NOMO-1 treated with dmso at 0.1 percent for 144 hours (cell line): ENCODE measurements at regions not wholly inside any gene's neighbourhood (a gene's known extent, or its start where the extent isn't known, plus 50 kb on each side); places are given as distances from the start of the nearest gene placed in this dataset.
A peak's percentile ranks its signal among the peaks of the same experiment; 100 is the strongest.

Experiments used
- DNase-seq: peaks from one replicate; lab custom pipeline; 2025; ENCODE audit not compliant: unreplicated experiment; lab: John Stamatoyannopoulos, UW

DNA sequence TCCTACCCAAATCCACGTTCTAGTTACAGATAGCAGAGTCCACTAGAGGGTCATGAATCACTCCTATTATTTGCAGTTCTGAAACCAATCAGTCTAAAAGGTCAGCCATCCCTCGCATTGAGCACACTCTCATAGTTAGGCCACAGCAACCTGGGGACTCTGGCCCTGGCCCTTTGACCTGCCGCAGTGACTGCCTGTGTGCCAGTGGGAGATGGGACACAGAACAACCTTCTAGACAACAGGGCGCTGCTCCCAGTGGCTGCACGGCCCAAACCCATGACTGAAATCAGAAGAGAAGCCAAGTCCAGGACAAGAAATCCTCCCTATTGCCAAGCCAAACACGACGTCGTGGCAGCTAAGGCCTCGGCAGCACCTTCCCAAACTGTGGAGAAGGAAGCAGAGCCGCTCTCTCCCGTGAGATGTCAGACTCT, 158.5 kb downstream of the HERPUD2 start:
- no peak for DNase-seq

DNA sequence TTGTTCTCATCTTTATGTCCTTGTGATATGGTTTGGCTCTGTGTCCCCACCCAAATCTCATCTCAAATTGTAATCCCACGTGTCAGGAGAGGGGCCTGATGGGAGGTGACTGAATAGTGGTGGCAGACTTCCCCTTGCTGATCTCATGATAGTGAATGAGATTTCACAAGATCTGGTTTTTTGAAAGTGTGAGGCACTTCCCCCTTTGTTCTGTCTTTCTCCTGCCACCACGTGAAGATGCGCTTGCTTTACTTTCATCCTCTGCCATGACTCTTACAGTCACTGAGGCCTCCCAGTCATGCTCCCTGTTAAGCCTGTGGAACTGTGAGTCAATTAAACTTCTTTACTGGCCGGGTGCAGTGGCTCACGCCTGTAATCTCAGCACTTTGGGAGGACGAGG, 161.0 kb downstream of the HERPUD2 start:
- peak; percentile 23 for DNase-seq

DNA sequence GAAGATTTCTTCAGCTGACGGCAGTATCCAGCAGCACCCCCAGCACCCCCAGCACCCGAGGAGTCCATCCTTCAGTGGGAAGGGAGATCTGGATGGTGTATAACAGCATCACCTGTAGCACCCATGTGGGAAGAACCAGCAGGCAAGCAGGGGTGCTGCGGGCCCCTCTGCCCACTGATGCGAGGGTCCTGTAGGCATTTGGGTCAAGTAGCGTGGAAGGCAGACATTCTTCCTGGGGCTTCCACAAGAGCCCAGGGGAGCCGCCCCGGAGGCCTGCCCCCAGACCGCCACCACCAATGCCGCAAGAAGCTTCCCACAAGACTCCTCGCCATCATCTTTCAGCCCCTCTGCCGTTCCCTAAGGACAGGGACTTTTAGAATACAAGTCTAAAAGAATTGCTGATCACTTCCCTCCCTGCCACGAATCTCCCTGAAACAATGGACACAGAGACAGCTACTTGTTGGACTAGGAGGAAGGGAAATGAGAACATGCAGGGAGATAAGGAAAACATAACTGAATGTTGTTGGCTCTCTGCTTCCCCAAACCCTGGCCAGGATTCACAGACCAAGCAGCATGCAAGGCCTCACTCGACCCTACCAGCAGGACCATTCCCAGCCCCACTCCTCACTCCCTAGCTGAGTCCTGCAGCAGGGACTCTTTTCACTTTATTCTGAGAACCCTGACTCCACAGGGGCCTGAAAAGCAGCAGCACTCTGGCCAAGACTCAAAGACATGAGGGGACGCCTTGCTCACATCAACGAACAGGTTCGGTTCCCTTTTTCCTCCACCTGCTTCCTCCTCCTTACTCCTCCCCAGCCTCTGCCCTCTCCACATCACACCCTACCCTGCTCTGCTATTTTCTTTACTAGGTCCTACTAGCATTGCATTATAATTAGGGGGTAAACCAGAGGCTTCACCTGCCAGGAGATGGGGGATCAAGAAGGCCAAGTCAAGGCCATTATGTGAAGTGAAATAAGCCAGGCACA, 164.5 kb downstream of the HERPUD2 start:
- DNase-seq: no peak

DNA sequence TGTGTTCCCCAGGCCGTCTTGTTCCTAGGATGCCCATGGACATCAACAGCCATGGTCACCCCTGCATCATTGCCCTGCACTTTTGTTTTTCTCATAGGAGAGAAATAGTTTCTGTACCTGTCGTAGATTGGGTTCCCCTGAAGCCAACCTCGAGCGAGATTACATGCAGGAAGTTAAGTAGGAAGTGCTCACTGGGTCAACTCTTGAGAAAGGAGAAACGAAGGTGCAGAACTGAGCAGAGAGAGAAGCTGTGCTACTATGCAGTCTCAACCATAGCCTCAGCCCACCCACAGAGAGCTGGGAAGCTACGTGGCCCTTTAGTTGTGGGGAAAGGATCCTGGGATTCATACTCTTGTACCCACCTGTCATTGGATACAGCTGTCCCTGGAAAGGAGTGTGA, 165.2 kb downstream of the HERPUD2 start:
- no peak for DNase-seq

DNA sequence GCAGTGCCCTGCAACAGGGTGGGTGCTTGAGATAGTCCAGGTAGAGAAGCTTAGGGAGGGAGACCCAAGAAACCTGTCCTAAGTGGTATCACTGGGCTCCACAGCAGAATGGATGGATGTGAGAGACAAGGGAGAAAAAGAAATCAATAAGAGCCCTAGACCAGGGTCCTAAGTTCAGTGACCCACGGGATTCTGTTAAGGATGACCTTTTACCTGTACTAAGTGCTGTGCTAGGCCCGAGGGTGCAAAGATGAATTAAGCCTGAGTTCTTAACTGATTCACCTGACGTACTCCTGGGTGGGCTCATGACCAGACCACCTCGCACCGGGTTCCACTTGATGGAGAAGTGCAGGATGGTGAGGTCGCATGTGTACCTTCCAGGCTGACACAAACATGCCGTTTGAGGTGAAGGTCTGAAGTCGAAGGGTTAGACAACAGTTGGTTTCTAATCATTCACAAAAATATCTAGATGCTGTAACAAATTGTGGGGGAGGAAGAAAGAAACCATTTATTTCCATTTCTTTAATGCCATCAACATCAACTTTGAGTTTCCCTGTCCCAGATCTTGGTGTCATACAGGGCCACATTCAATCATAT, 166.5 kb downstream of the HERPUD2 start:
- no peak for DNase-seq

DNA sequence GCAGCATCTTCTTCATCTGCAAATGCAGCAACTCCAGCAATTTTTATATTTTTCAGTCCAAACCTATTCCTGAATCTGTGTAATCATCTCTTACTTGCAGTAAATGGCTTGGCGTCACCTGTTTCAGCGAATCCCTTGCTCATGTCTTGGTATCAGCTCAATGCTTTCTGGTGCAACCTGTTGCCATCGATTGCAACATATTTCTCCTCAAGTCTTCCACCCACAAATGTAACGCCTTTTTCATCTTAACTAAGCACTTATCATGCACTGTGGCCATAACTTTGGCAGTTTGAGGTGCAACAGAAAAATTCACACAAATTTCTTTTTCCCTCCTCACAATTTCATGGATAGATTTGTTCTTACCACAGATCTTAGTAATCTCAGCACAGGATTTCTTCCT, 168.3 kb downstream of the HERPUD2 start:
- DNase-seq: no peak

DNA sequence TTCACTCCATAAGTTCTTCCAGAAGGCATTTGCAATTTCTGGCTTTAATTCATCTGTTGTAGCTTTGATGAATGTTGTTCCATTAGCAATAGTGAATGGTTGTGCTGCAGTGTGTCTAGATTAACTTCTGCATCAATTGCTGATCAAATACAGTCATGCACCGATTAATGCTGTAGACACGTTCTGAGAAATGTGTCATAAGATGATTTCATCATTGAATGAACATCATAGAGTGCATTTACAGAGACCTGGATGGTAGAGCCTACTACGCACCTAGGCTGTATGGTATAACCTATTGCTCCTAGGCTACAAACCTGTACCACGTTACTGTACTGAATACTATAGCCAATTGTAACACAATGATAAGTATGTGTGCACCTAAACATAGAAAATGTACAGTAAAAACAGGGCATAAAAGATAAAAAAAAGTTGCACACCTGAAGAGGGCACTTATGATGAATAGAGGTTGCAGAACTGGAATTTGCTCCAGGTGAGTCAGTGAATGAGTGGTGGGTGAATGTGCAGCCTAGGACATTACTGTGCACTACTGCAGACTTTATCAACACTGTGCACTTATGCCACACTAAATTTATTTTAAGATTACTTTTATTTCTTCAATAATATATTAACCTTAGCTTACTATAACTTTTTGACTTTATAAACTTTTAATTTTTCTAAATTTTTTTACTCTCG, 170.7 kb downstream of the HERPUD2 start:
- DNase-seq: no peak

DNA sequence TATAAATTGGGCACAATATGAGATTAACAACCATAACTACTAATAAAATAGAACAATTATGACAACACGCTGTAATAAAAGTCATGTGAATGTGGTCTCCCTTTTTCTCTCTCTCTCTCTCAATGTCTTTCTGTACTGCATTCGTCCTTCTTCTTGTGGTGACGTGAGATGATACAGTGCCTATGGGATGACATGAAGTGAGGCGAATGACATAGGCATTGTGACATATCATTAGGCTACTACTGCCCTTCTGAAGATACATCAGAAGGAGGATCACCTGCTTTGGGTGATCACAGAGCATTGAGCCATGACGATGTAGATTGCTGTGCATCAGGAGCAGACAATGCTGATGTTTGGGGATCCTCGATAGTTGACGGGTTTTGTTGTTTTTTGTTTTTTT, 171.6 kb downstream of the HERPUD2 start:
- DNase-seq: no peak

DNA sequence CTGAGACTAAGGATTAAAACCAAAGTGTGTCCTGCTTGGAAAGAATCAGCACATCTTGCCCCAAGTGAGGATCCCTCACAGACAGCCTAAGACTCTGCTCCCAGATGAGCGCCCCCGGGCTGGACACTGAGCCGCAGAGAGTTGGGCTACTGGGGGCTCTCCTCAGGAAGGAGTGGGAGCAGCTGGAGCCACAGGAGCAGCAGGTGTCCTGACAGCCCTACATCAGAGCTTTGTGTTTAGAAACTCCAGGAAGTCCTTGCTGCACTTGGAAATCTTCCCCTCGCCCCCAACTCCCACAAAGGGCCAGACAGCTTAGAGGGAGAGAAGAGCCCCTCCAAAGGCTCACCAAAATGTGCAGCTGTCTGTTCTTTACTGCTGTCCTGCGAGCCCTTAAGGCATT, 172.2 kb downstream of the HERPUD2 start:
- DNase-seq: no peak

DNA sequence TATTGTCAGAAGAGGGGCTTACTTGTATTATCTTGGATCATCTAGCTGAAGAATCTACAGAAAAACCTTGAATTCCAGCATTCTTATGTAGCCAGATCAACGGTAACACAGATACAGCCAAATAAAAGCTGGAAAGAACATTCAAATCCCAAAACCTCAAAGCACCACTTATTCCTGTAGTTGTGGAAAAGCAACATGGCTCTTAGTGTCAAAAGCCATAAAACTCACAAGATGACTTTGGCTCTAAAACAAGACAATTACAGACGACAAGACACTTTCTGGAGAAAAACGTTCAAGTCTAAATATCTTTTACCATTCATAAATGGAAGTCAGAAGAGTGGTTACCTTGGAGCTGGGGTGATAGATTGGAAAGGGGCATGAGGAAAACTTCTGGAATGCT, 173.0 kb downstream of the HERPUD2 start:
- no peak for DNase-seq

DNA sequence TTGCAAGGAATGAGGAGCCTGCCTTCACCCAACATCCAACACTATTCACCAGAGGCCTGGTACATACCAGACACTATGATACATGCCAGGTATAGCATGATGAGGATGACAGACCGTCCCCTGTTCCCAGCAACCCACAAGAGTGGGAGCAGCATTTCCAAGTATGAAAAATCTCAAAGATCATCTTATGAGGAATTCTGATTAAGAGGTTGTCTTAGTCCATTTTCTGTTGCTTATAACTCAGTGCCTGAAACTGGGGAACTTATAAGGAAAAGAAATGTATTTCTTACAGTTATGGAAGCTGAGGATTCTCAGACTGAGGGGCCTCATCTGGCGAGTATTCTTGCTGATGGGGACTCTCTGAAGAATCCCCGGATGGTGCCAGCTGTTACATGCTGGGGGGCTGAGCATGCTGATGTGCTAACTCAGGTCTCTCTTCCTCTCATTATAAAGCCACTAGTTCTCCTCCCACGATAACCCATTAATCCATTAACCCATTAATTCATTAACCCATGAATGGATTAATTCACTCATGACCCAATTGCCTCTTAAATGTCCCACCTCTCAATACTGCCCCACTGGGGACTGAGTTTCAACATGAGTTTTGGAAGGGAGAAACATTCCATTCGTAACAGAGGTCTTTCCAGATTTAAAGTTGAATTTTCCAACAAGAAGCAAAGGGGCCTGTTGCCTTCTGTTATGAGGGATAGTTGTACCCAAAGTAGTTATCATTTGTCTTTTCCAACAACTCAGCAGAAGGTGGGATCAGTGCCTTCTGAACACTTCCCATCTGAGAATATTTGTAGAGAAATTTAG, 173.9 kb downstream of the HERPUD2 start:
- no peak for DNase-seq

DNA sequence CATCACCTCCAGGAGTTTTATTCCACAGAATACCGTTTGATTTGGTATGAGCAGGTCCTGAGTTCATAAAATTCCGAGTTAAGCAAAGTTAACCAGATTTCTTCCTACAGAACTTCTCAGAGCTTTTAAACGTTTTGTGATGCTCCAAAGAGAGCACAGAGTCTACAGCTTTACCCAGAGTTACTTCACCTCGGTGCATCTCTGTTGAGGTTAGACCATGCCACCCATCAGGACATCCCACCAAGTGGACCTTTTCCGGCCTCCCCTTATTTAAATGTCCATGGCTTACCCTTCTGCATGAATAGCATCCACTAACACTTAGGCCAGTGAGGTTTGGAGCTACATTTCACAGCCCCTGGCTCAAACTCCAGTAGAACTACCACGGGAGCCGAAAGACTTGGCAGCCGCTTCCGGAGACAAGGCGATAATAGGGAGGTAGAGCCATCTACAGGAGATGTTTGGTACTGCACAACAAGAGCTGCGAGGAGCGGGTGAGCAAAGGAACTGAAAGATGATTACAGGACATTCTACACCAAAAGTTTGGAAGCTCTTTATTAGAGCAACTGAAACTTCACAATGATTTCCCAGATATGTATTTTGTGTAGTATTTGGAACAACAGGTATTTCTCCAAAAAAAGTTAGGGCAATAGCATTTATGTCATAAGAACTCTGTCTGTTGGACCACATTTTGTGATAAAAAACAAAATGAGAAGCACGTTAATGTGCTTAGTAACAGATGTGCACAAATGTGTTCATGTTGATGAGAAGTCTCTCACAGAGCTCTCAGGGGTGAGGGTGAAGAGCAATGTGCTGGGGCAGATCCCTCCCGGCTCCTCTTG, 174.7 kb downstream of the HERPUD2 start:
- DNase-seq: peak; percentile 45

DNA sequence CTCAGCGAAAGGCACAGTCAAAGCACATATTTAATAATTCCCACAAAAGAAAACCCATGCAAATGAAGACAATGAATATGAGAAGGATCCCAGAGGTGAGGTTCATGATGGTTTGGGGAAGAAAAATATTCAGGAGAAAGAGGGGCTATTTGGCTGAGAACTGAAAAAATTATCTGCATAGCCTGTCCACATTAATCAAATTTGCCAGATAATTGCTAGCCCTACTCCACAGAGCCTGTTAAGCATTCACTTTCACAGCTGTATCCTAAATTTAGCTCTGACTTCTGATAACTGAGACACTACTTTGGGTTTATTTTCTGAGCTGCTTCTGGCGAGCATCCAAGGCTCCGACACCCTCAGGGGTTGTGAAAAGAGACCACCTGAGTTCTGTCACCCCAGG, 176.2 kb downstream of the HERPUD2 start:
- DNase-seq: no peak

DNA sequence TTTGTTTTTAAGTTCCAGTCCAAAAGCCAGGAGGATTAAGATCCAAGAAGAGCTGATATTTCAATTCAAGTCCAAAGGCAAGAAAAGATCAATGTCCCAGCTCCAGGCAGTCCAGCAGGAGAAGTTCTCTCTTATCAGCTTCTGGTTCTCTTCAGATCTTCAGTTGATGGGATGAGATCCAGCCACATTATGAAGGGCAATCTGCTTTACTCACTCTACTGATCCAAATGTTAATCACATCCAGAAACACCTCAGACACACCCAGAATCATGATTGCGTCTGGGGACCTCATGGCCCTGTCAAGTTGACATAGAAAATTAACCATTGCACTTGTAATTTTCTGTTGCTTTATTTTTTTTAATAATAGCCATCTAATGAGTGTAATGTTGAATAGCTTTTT, 178.4 kb downstream of the HERPUD2 start:
- DNase-seq: no peak

DNA sequence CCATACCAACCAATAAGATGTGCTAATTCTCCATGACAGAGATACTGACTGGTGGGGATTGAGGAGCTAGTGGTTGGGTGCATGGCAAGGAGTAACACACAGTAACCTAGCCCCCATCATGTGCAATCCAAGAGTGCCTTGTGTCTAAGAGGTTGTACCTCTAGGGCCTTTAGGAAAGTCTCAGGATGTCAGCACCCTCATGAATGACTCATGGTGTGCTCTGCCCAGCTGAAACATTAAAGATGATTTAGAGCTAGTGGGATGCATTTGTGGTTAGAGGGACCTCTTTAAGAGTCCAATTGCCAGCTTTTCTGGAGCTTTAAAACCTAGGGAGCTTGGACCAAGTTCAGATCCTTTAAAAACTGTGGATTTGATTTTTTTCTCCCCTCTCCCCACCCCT, 181.1 kb downstream of the HERPUD2 start:
- DNase-seq: no peak

DNA sequence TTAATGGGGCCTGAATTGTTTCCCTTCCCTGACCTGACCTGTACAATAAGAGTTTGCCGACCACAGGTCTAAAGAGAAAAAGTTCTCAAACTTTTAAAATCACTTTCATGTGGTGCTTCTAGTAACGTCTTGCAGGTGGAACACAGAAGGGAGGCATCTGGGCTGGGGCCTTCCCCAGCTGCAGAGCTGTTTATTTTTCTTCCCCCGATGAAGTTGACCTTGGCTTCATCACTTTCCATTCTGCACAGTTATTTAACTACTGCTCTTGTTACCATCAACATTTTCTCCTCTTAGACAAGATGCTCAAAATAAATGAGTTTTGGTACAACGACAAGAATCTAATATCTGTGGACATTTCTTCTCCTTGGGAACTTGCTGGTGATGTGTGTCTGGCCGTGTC, 181.7 kb downstream of the HERPUD2 start:
- no peak for DNase-seq

DNA sequence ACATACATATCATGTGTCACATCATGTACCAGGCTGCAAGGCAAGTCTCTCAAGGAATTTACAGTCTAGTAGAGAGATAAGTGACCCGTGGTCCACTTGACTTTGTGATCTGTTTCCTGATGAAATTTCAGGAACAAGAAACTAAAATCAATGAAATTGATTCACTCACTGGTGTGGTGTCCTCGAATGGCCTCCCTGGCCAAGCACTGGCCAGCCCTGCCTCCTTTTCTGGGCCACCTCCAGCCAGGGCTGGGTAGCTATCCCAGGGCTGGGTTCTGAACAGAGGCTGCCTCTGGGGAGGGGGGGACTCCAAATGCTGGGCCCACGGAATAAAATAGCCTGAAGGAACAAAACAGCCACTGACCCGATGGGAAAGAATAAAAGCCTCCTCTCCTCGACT, 182.2 kb downstream of the HERPUD2 start:
- no peak for DNase-seq

DNA sequence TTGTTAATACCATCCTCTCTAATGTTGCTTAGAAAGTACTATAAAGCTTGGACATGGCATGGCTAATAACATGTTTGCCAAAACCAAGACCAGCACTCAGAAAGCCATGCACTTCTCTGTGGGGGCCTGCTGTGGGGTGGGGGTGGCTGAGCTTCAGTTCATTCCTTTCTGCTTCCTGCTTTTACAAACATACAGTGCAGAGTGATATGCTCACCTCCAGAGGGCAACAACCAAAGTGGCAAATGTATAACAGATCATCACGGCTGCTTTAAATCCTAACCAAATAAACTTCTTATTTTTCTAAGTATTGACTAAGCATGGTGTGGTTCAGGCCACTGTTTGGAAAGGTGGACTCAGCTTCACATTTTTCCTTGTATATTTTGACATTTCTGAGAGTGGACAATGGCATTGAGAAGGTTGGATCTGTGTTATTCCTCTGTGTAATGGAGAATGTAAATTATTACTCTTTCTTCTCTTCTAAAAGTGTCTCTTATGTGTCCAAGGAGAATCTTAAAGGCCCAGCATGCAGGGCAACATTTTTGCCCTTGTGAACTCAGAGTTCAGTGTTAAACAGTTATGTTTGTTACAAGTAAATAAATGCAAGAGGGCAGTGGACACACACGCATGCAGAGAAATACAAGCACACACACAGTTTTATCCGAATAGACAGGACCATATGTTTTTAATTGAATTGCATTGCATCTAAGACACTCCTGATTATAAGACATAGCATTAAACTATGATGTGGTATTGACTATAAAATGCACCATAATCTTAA, 186.1 kb downstream of the HERPUD2 start:
- DNase-seq: no peak

DNA sequence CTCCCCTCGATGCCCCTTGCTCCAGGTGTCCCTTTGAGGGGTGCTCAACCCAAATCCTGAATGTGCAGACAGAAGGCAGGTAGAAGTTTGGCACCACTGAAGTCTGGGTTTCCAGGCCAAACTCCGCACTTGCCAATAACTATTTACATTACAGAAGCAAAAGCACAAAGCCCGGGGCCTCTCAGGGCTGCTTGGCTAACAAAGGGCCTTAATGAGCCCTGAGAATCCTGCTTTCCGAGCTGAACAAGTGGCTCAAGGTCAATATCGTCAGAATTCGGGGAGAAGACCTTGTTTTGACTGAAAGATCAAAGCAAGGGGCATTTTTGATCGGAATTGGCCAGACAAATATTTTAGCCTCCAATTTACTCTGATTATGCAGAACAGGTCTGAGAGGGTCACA, 189.9 kb downstream of the HERPUD2 start:
- no peak for DNase-seq
